ENCODE measurements at regions not wholly inside any gene's neighbourhood (a gene's known extent, or its start where the extent isn't known, plus 50 kb on each side); places are given as distances from the start of the nearest gene placed in this dataset.
"Not testable (repeated sequence)": the region's sequence is repeated elsewhere in the genome, so short reads cannot be mapped to it uniquely, and the experiment has no call there.

- not testable (repeated sequence) for TF ChIP-seq CTCF (IDR thresholded peaks at IDR 0.05; ENCODE audit: borderline replicate concordance, extremely low read depth, low read length, poor library complexity, severe bottlenecking); EZH2 (IDR thresholded peaks at IDR 0.05; ENCODE audit: borderline replicate concordance, low read depth, low read length, severe bottlenecking)
These were observed 132.4 kb upstream of the ZNF469 start for GRCh38 chr16:88250381-88250780.
